H1 (cell line): ENCODE measurements at regions not wholly inside any gene's neighbourhood (a gene's known extent, or its start where the extent isn't known, plus 50 kb on each side); places are given as distances from the start of the nearest gene placed in this dataset.

ENCODE experiments used
- POLR2AphosphoS5 ChIP-seq: IDR thresholded peaks from 2 replicates; pipeline ENCODE4 v1.6.1; 2011; ENCODE audit warnings: low read depth, low read length
- YY1 ChIP-seq: IDR thresholded peaks from 2 replicates; pipeline ENCODE4 v1.6.1; 2011; ENCODE audit warnings: low read depth, mild to moderate bottlenecking, low read length

GRCh38 chr11:133679896-133680295, 147.6 kb upstream of the OPCML start (continued):
- no peak for TF ChIP-seq YY1
- TF ChIP-seq POLR2AphosphoS5 = no peak
